Panc1 (cell line): ENCODE measurements at regions not wholly inside any gene's neighbourhood (a gene's known extent, or its start where the extent isn't known, plus 50 kb on each side); places are given as distances from the start of the nearest gene placed in this dataset.

ENCODE experiments used
- ATAC-seq: fragments of 200-7000 bp; cut with Tn5 transposase; 2 replicates; pipeline ENCODE4 v1.9.1; 2020; ENCODE audit warnings: mild to moderate bottlenecking, moderate library complexity
- BruUV-seq: library from RNA; stranded (reverse); fragments of 400-500 nt; replicated peaks from 2 replicates; lab custom pipeline; 2021; lab: Mats Ljungman, UMichigan
- CTCF ChIA-PET: fragments of 300-600 bp; sonication (Branson Sonifier 250); formaldehyde crosslinking; loops from one replicate; lab custom pipeline; 2022; ENCODE audit warnings: antibody characterized with exemption; lab: Charles Lee
- POLR2A ChIA-PET: fragments of 300-600 bp; sonication (Branson Sonifier 250); formaldehyde crosslinking; loops from one replicate; lab custom pipeline; 2022; ENCODE audit warnings: antibody characterized with exemption; lab: Charles Lee
- DNase-seq: peaks from one replicate; pipeline ENCODE4 v3.0.0-alpha.2; 2010; ENCODE audit warnings: low read depth, low spot score
- H3K27ac ChIP-seq: 2 replicates; pipeline ENCODE4 v1.5.1; 2011; ENCODE audit warnings: mild to moderate bottlenecking, low read length, inconsistent platforms
- H3K27me3 ChIP-seq: fragments of 200-500 bp; sonication (Bioruptor generic); 2 replicates; pipeline ENCODE4 v1.6.0; 2014; ENCODE audit warnings: low read length, inconsistent platforms; ENCODE audit not compliant: control insufficient read depth, insufficient read depth
- H3K36me3 ChIP-seq: fragments of 200-500 bp; sonication (Bioruptor generic); 2 replicates; pipeline ENCODE4 v1.5.1; 2014; ENCODE audit warnings: inconsistent platforms, mild to moderate bottlenecking, low read length, moderate library complexity; ENCODE audit not compliant: control insufficient read depth, insufficient read depth
- H3K4me1 ChIP-seq: 2 replicates; pipeline ENCODE4 v1.5.1; 2011; ENCODE audit warnings: inconsistent platforms, mild to moderate bottlenecking, low read length, moderate library complexity; ENCODE audit not compliant: control insufficient read depth, insufficient read depth
- H3K4me3 ChIP-seq, 2 experiments: 2 replicates each; pipeline ENCODE4 v1.5.1; 2011 to 2012; ENCODE audit warnings: low read depth in 2 of 2, low read length in 2 of 2, mild to moderate bottlenecking in 2 of 2, inconsistent platforms in 1 of 2, moderate library complexity in 1 of 2
- H3K9me3 ChIP-seq: fragments of 200-500 bp; sonication (Bioruptor generic); 2 replicates; pipeline ENCODE4 v1.5.1; 2014; ENCODE audit warnings: low read depth, mild to moderate bottlenecking, inconsistent platforms, low read length, moderate library complexity; ENCODE audit not compliant: control insufficient read depth, insufficient read depth
- CTCF ChIP-seq: fragments of 450-650 bp; IDR thresholded peaks from 2 replicates; pipeline ENCODE4 v1.5.1; 2017; ENCODE audit warnings: mild to moderate bottlenecking
- POLR2AphosphoS5 ChIP-seq: IDR thresholded peaks from 2 replicates; pipeline ENCODE4 v1.6.1; 2012; ENCODE audit warnings: mild to moderate bottlenecking, low read depth, low read length, moderate library complexity
- REST ChIP-seq, 2 experiments: IDR thresholded peaks; 2 replicates each; pipeline ENCODE4 v1.6.1; 2011 to 2012; ENCODE audit warnings: low read depth in 2 of 2, control low read depth in 1 of 2, low read length in 1 of 2, mild to moderate bottlenecking in 1 of 2, moderate library complexity in 1 of 2; ENCODE audit not compliant: insufficient read depth in 1 of 2
- SIN3A ChIP-seq: IDR thresholded peaks from 2 replicates; pipeline ENCODE4 v1.6.1; 2012; ENCODE audit warnings: low read depth, mild to moderate bottlenecking, low read length, moderate library complexity, borderline replicate concordance; ENCODE audit not compliant: insufficient read depth
- in situ Hi-C: cut with HindIII; loops from 2 replicates; pipeline ENCODE4 v1.10.0; 2016; ENCODE audit warnings: low sequenced_read_pairs, low pct_unique_long_range_greater_than_20kb
- intact Hi-C: fragments of 100-400 bp; cut with micrococcal nuclease; formaldehyde crosslinking; loops from one replicate; pipeline ENCODE4 v1.10.0; 2022; ENCODE audit not compliant: unreplicated experiment

GRCh38 chr6:167551628-167552257, 226.9 kb downstream of the TTLL2 start:
- CTCF ChIA-PET = no interaction called here
- in situ Hi-C loops = no loop called here
- DNase-seq = no peak

GRCh38 chr6:167552258-167552630, 227.4 kb downstream of the TTLL2 start:
- peak; percentile 9; the same call in 1 of the 2 replicates for ATAC-seq
- BruUV-seq = no TSS peak
- DNase-seq = no peak
- CTCF ChIA-PET = no interaction called here
- Histone ChIP-seq H3K36me3 (no peaks in the 10 kb centered on the region), H3K27me3 (no peaks in the 10 kb centered on the region), H3K27ac (no peak overlapping the region), H3K4me3 (no peak overlapping the region), H3K4me1 (no peaks in the 10 kb centered on the region), H3K9me3 (no peaks in the 10 kb centered on the region)
- POLR2A ChIA-PET = no interaction called here
- TF ChIP-seq SIN3A (no peak), POLR2AphosphoS5 (no peak), CTCF (no peak), REST (IDR thresholded peaks at IDR 0.05; ENCODE audit: insufficient read depth in 1 of 2, low read depth in 2 of 2, low read length in 1 of 2) (no peak)
- in situ Hi-C loops = no loop called here
- intact Hi-C loops = no loop called here

More at GRCh38 chr6:167551628-167552257, 226.9 kb downstream of the TTLL2 start:
- Histone ChIP-seq H3K4me1 (no peaks in the 10 kb centered on the region), H3K27me3 (no peaks in the 10 kb centered on the region), H3K4me3 (no peak overlapping the region), H3K36me3 (no peaks in the 10 kb centered on the region), H3K27ac (no peak overlapping the region), H3K9me3 (no peaks in the 10 kb centered on the region)
- intact Hi-C loops = no loop called here
- POLR2A ChIA-PET = no interaction called here
- no TSS peak for BruUV-seq
- ATAC-seq = peak; percentile 19; the same call in 1 of the 2 replicates
- no peak for TF ChIP-seq SIN3A
- no peak for TF ChIP-seq CTCF
- TF ChIP-seq REST (IDR thresholded peaks at IDR 0.05; ENCODE audit: insufficient read depth in 1 of 2, low read depth in 2 of 2, low read length in 1 of 2) = no peak
